ENCODE measurements at regions not wholly inside any gene's neighbourhood (a gene's known extent, or its start where the extent isn't known, plus 50 kb on each side); places are given as distances from the start of the nearest gene placed in this dataset.

DNA sequence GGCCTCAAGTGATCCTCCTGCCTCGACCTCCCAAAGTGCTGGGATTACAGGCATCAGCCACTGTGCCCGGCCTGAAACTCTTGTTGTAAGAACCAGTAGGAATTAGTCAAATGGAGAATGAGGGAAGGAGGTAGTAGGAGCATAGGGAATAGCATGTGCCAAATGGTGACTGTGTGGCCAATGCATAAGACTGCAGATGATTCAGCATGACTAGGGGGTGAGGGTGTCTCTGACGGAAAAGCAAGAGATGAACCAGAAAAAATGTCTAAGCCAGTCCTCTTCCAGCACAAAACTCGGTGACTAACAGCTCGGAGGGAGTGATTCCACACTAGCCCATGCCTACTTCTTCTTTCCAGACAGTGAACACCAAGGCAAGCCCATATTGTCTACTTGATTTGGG lies 58.2 kb upstream of the DUSP21 start:
- TF ChIP-seq, protein P1, sequence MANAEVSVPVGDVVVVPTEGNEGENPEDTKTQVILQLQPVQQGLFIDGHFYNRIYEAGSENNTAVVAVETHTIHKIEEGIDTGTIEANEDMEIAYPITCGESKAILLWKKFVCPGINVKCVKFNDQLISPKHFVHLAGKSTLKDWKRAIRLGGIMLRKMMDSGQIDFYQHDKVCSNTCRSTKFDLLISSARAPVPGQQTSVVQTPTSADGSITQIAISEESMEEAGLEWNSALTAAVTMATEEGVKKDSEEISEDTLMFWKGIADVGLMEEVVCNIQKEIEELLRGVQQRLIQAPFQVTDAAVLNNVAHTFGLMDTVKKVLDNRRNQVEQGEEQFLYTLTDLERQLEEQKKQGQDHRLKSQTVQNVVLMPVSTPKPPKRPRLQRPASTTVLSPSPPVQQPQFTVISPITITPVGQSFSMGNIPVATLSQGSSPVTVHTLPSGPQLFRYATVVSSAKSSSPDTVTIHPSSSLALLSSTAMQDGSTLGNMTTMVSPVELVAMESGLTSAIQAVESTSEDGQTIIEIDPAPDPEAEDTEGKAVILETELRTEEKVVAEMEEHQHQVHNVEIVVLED (CRISPR knock-in tag; IDR thresholded peaks at IDR 0.05; ENCODE audit: borderline replicate concordance): no peak
- TF ChIP-seq CHD4 (IDR thresholded peaks at IDR 0.05; ENCODE audit: borderline replicate concordance, low read length) (no peak), ZFP1 (CRISPR knock-in tag; IDR thresholded peaks at IDR 0.05) (no peak), ZNF607 (CRISPR knock-in tag; IDR thresholded peaks at IDR 0.05; ENCODE audit: borderline replicate concordance) (no peak), ZNF839 (CRISPR knock-in tag; IDR thresholded peaks at IDR 0.05; ENCODE audit: borderline replicate concordance) (no peak), SIN3A (IDR thresholded peaks at IDR 0.05; ENCODE audit: borderline replicate concordance, low read depth, low read length) (no peak), ZNF256 (CRISPR knock-in tag; conservative IDR thresholded peaks at IDR 0.05) (no peak), ZNF761 (CRISPR knock-in tag; conservative IDR thresholded peaks at IDR 0.05) (no peak), ZFYVE20 (CRISPR knock-in tag; IDR thresholded peaks at IDR 0.05; ENCODE audit: borderline replicate concordance, low read depth) (no peak), ZNF180 (CRISPR knock-in tag; IDR thresholded peaks at IDR 0.05; ENCODE audit: borderline replicate concordance, low read depth) (no peak), ZFP90 (CRISPR knock-in tag; IDR thresholded peaks at IDR 0.05; ENCODE audit: borderline replicate concordance) (no peak), CERS6 (CRISPR knock-in tag; IDR thresholded peaks at IDR 0.05) (no peak), ZNF414 (CRISPR knock-in tag; IDR thresholded peaks at IDR 0.05) (no peak), NFIC (IDR thresholded peaks at IDR 0.05; ENCODE audit: low read length) (no peak)
- TF ChIP-seq, protein P2, sequence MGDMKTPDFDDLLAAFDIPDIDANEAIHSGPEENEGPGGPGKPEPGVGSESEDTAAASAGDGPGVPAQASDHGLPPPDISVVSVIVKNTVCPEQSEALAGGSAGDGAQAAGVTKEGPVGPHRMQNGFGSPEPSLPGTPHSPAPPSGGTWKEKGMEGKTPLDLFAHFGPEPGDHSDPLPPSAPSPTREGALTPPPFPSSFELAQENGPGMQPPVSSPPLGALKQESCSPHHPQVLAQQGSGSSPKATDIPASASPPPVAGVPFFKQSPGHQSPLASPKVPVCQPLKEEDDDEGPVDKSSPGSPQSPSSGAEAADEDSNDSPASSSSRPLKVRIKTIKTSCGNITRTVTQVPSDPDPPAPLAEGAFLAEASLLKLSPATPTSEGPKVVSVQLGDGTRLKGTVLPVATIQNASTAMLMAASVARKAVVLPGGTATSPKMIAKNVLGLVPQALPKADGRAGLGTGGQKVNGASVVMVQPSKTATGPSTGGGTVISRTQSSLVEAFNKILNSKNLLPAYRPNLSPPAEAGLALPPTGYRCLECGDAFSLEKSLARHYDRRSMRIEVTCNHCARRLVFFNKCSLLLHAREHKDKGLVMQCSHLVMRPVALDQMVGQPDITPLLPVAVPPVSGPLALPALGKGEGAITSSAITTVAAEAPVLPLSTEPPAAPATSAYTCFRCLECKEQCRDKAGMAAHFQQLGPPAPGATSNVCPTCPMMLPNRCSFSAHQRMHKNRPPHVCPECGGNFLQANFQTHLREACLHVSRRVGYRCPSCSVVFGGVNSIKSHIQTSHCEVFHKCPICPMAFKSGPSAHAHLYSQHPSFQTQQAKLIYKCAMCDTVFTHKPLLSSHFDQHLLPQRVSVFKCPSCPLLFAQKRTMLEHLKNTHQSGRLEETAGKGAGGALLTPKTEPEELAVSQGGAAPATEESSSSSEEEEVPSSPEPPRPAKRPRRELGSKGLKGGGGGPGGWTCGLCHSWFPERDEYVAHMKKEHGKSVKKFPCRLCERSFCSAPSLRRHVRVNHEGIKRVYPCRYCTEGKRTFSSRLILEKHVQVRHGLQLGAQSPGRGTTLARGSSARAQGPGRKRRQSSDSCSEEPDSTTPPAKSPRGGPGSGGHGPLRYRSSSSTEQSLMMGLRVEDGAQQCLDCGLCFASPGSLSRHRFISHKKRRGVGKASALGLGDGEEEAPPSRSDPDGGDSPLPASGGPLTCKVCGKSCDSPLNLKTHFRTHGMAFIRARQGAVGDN (CRISPR knock-in tag; IDR thresholded peaks at IDR 0.05): no peak
- intact Hi-C loops (cut with micrococcal nuclease; ENCODE audit: unreplicated experiment) (no loop called here), in situ Hi-C loops (cut with HindIII; ENCODE audit: extremely low pct_ligation_motif_present, low pct_unique_long_range_greater_than_20kb) (no loop called here)
- POLR2A ChIA-PET: no interaction called here
- ATAC-seq (no peak), FAIRE-seq (no peak), DNase-seq (ENCODE audit: low spot score) (no peak)
- Histone ChIP-seq H3K4me2 (ENCODE audit: low read depth, low read length) (no peak overlapping the region), H3K4me3 (replicated peaks in 1 of 3; ENCODE audit: insufficient read depth in 1 of 3, low read depth in 2 of 3, low read length in 3 of 3) (no peak overlapping the region), H3K27me3 (ENCODE audit: control insufficient read depth in 1 of 2, insufficient read depth in 2 of 2, low read length in 2 of 2) (no peaks in the 10 kb centered on the region), H3K36me3 (replicated peaks in 1 of 2; ENCODE audit: control insufficient read depth in 1 of 2, insufficient read depth in 2 of 2, low read length in 2 of 2) (no peaks in the 10 kb centered on the region), H3K4me1 (ENCODE audit: insufficient read depth, low read length) (no peaks in the 10 kb centered on the region), H4K20me1 (ENCODE audit: insufficient read depth, low read length) (no peaks in the 10 kb centered on the region), H3K9ac (ENCODE audit: insufficient read depth, low read depth, low read length) (no peak overlapping the region), H3K79me2 (ENCODE audit: insufficient read depth, low read length) (no peaks in the 10 kb centered on the region), H3K9me3 (ENCODE audit: low read length) (no peaks in the 10 kb centered on the region), H3K27ac (ENCODE audit: extremely low read length, insufficient read depth, low read length) (no peak overlapping the region), H2AFZ (ENCODE audit: low read length) (no peak overlapping the region)
- WGBS (ENCODE audit: low lambda C conversion rate): 3% methylated on average over 3 of the region's 5 CpGs
- no TSS peak for BruUV-seq (replicated peaks)
- CTCF ChIA-PET (ENCODE audit: low intra/inter-chr PET ratio, low total read pairs): no interaction called here

All from HepG2 (cell line).